Skeletal muscle tissue (tissue), 3 donors: ENCODE measurements at regions not wholly inside any gene's neighbourhood (a gene's known extent, or its start where the extent isn't known, plus 50 kb on each side); places are given as distances from the start of the nearest gene placed in this dataset.

Source experiments
- H3K27ac ChIP-seq: one replicate; pipeline ENCODE4 v1.7.0; 2013; ENCODE audit warnings: mild to moderate bottlenecking, low read depth, low read length, inconsistent platforms
- H3K27me3 ChIP-seq, 3 donors: one replicate each; pipeline ENCODE4 v1.7.0; 2013; ENCODE audit warnings: low read length in 3 of 3; ENCODE audit not compliant: control insufficient read depth in 3 of 3, insufficient read depth in 3 of 3
- H3K36me3 ChIP-seq, 3 donors: one replicate each; pipeline ENCODE4 v1.7.0; 2013; ENCODE audit warnings: low read length in 3 of 3; ENCODE audit not compliant: control insufficient read depth in 3 of 3, insufficient read depth in 3 of 3
- H3K4me1 ChIP-seq, 3 donors: one replicate each; pipeline ENCODE4 v1.7.0; 2013; ENCODE audit warnings: low read length in 3 of 3, mild to moderate bottlenecking in 3 of 3; ENCODE audit not compliant: control insufficient read depth in 3 of 3, insufficient read depth in 3 of 3
- H3K4me3 ChIP-seq, 3 donors: one replicate each; pipeline ENCODE4 v1.7.0; 2013; ENCODE audit warnings: low read length in 3 of 3
- H3K9ac ChIP-seq, 3 donors: one replicate each; pipeline ENCODE4 v1.7.0; 2013; ENCODE audit warnings: low read length in 3 of 3, mild to moderate bottlenecking in 3 of 3, moderate library complexity in 2 of 3, low read depth in 1 of 3
- H3K9me3 ChIP-seq, 3 donors: one replicate each; pipeline ENCODE4 v1.7.0; 2013; ENCODE audit warnings: low read length in 3 of 3; ENCODE audit not compliant: control insufficient read depth in 3 of 3
- donor health status: Osteomylitis.

GRCh38 chr7:152969839-152970238, 210.3 kb downstream of the ACTR3B start:
- Histone ChIP-seq H3K27me3 (no peaks in the 10 kb centered on the region), H3K9ac (no peak overlapping the region), H3K4me3 (no peak overlapping the region), H3K36me3 (no peaks in the 10 kb centered on the region), H3K9me3 (no peaks in the 10 kb centered on the region), H3K4me1 (no peaks in the 10 kb centered on the region), H3K27ac (no peak overlapping the region)

- no peaks in the 10 kb centered on the region for H3K4me1 ChIP-seq
- no peaks in the 10 kb centered on the region for H3K27me3 ChIP-seq
- no peaks in the 10 kb centered on the region for H3K36me3 ChIP-seq
- H3K9me3 ChIP-seq: no peaks in the 10 kb centered on the region
- no peak overlapping the region for H3K9ac ChIP-seq
- H3K27ac ChIP-seq: no peak overlapping the region
- no peak overlapping the region for H3K4me3 ChIP-seq
Measured at GRCh38 chr7:152970481-152970880, 210.9 kb downstream of the ACTR3B start.

GRCh38 chr7:152974577-152974976, 215.0 kb downstream of the ACTR3B start:
- H3K36me3 ChIP-seq: no peaks in the 10 kb centered on the region

GRCh38 chr7:152975076-152975475, 215.5 kb downstream of the ACTR3B start:
- Histone ChIP-seq H3K9me3 (no peaks in the 10 kb centered on the region), H3K4me3 (no peak overlapping the region), H3K4me1 (no peaks in the 10 kb centered on the region)

More at GRCh38 chr7:152974577-152974976, 215.0 kb downstream of the ACTR3B start:
- H3K9me3 ChIP-seq: no peaks in the 10 kb centered on the region
- no peaks in the 10 kb centered on the region for H3K4me1 ChIP-seq
- no peak overlapping the region for H3K27ac ChIP-seq
- H3K4me3 ChIP-seq: no peak overlapping the region
- H3K9ac ChIP-seq: no peak overlapping the region
- H3K27me3 ChIP-seq: no peaks in the 10 kb centered on the region

GRCh38 chr7:152979376-152979775, 219.8 kb downstream of the ACTR3B start:
- Histone ChIP-seq H3K36me3 (no peaks in the 10 kb centered on the region), H3K27me3 (no peaks in the 10 kb centered on the region), H3K27ac (no peak overlapping the region), H3K4me1 (no peaks in the 10 kb centered on the region), H3K4me3 (no peak overlapping the region), H3K9ac (no peak overlapping the region), H3K9me3 (no peaks in the 10 kb centered on the region)

More at GRCh38 chr7:152975076-152975475, 215.5 kb downstream of the ACTR3B start:
- Histone ChIP-seq H3K27ac (no peak overlapping the region), H3K9ac (no peak overlapping the region), H3K36me3 (no peaks in the 10 kb centered on the region), H3K27me3 (no peaks in the 10 kb centered on the region)

- H3K4me3 ChIP-seq: no peak overlapping the region
- H3K36me3 ChIP-seq: no peaks in the 10 kb centered on the region
- no peaks in the 10 kb centered on the region for H3K27me3 ChIP-seq
- no peak overlapping the region for H3K9ac ChIP-seq
- no peak overlapping the region for H3K27ac ChIP-seq
- H3K4me1 ChIP-seq: no peaks in the 10 kb centered on the region
- no peaks in the 10 kb centered on the region for H3K9me3 ChIP-seq
Measured at GRCh38 chr7:152984421-152984820, 224.9 kb downstream of the ACTR3B start.

- H3K9me3 ChIP-seq: no peaks in the 10 kb centered on the region
- no peak overlapping the region for H3K9ac ChIP-seq
- no peaks in the 10 kb centered on the region for H3K4me1 ChIP-seq
- H3K27ac ChIP-seq: no peak overlapping the region
- no peaks in the 10 kb centered on the region for H3K36me3 ChIP-seq
- no peaks in the 10 kb centered on the region for H3K27me3 ChIP-seq
- no peak overlapping the region for H3K4me3 ChIP-seq
Measured at GRCh38 chr7:152986376-152986775, 226.8 kb downstream of the ACTR3B start.

- no peaks in the 10 kb centered on the region for H3K27me3 ChIP-seq
- H3K36me3 ChIP-seq: no peaks in the 10 kb centered on the region
- no peak overlapping the region for H3K9ac ChIP-seq
- H3K4me1 ChIP-seq: no peaks in the 10 kb centered on the region
- H3K4me3 ChIP-seq: no peak overlapping the region
- H3K27ac ChIP-seq: no peak overlapping the region
- no peaks in the 10 kb centered on the region for H3K9me3 ChIP-seq
Measured at GRCh38 chr7:152987656-152988055, 228.1 kb downstream of the ACTR3B start.

- no peaks in the 10 kb centered on the region for H3K4me1 ChIP-seq
Measured at GRCh38 chr7:152989889-152990380, 230.4 kb downstream of the ACTR3B start.

GRCh38 chr7:152998420-152998819, 238.9 kb downstream of the ACTR3B start:
- no peaks in the 10 kb centered on the region for H3K4me1 ChIP-seq
- H3K9me3 ChIP-seq: no peaks in the 10 kb centered on the region
- H3K27me3 ChIP-seq: no peaks in the 10 kb centered on the region
- H3K9ac ChIP-seq: no peak overlapping the region
- H3K27ac ChIP-seq: no peak overlapping the region
- H3K36me3 ChIP-seq: no peaks in the 10 kb centered on the region
- H3K4me3 ChIP-seq: no peak overlapping the region

More at GRCh38 chr7:152989889-152990380, 230.4 kb downstream of the ACTR3B start:
- no peaks in the 10 kb centered on the region for H3K36me3 ChIP-seq
- no peak overlapping the region for H3K9ac ChIP-seq
- H3K27me3 ChIP-seq: no peaks in the 10 kb centered on the region
- no peaks in the 10 kb centered on the region for H3K9me3 ChIP-seq
- no peak overlapping the region for H3K4me3 ChIP-seq
- H3K27ac ChIP-seq: no peak overlapping the region

GRCh38 chr7:153002115-153002514, 242.6 kb downstream of the ACTR3B start:
- no peak overlapping the region for H3K27ac ChIP-seq
- H3K9me3 ChIP-seq: no peaks in the 10 kb centered on the region
- no peak overlapping the region for H3K4me3 ChIP-seq
- no peaks in the 10 kb centered on the region for H3K36me3 ChIP-seq
- no peak overlapping the region for H3K9ac ChIP-seq
- no peaks in the 10 kb centered on the region for H3K27me3 ChIP-seq
- no peaks in the 10 kb centered on the region for H3K4me1 ChIP-seq
